Uterus (tissue), 3 donors: ENCODE measurements at regions not wholly inside any gene's neighbourhood (a gene's known extent, or its start where the extent isn't known, plus 50 kb on each side); places are given as distances from the start of the nearest gene placed in this dataset.
"Not testable (repeated sequence)": the region's sequence is repeated elsewhere in the genome, so short reads cannot be mapped to it uniquely, and the experiment has no call there.

Experiments used
- DNase-seq, 2 donors: peaks; one replicate each; pipeline ENCODE4 v3.0.0-alpha.2; 2019 to 2020
- H3K27ac ChIP-seq, 2 donors: fragments of 200-600 bp; sonication (generic); 1 replicate in 1 of 2; 2 replicates in 1 of 2; pipeline ENCODE4 v1.5.1; 2016 to 2018
- H3K27me3 ChIP-seq, 2 donors: fragments of 200-600 bp; sonication (generic); one replicate each; pipeline ENCODE4 v1.5.1; 2018 to 2019; ENCODE audit warnings: control low read depth in 1 of 2
- H3K36me3 ChIP-seq, 2 donors: fragments of 200-600 bp; sonication (generic); one replicate each; pipeline ENCODE4 v1.5.1; 2019; ENCODE audit warnings: control low read depth in 1 of 2
- H3K4me1 ChIP-seq, 2 donors: fragments of 200-600 bp; sonication (generic); one replicate each; pipeline ENCODE4 v1.5.1; 2018 to 2019; ENCODE audit warnings: control low read depth in 1 of 2
- H3K4me3 ChIP-seq, 2 donors: fragments of 200-600 bp; sonication (generic); 1 replicate in 1 of 2; 2 replicates in 1 of 2; pipeline ENCODE4 v1.5.1; 2018 to 2019; ENCODE audit warnings: mild to moderate bottlenecking in 1 of 2
- H3K9me3 ChIP-seq, 2 donors: fragments of 200-600 bp; sonication (generic); one replicate each; pipeline ENCODE4 v1.5.1; 2019; ENCODE audit warnings: control low read depth in 1 of 2
- POLR2A ChIP-seq, 2 donors: fragments of 450-650 bp; IDR thresholded peaks; one replicate each; pipeline ENCODE4 v1.6.1; 2016; ENCODE audit warnings: antibody characterized with exemption in 2 of 2, mild to moderate bottlenecking in 1 of 2, moderate library complexity in 1 of 2
- intact Hi-C: fragments of 100-400 bp; cut with DNase I; formaldehyde crosslinking; loops from one replicate; pipeline ENCODE4 v1.15.1; 2023; ENCODE audit warnings: low total_unique reads
- TF ChIP-seq, protein P1 (sequence below), 4 experiments: fragments of 200-600 bp in 2 of 4; fragments of 450-650 bp in 2 of 4; sonication (generic) in 2 of 4; IDR thresholded peaks; one replicate each; pipeline ENCODE4 v1.5.1; 2016 to 2019; ENCODE audit warnings: antibody characterized with exemption in 4 of 4, mild to moderate bottlenecking in 2 of 4, moderate library complexity in 1 of 4
- donor health status: DM: yes; HTN: yes; CAD: no.

DNA sequence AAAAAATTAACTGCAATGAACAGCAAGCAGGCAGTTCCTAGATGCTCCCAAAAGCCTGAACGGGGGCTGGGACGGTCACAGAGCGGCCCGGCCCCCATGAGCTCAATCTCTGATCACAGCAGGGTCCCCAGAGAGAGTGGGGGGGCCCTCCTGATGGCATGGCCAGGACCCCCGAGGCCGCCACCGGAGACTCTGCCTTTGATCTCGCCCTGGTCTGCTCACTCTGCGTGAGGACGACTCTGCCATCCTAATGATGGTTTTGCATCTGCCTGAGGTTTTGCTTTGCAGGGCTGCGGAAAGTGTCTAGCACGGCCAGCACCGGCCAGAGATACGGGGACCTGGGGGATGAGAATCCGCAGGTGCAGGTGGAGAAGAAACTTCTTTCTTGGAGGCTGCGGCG is 103.8 kb downstream of the SHOX start:
- Histone ChIP-seq H3K4me3 (no peak overlapping the region), H3K9me3 (no peaks in the 10 kb centered on the region), H3K27ac (no peak overlapping the region), H3K27me3 (no peaks in the 10 kb centered on the region), H3K4me1 (no peaks in the 10 kb centered on the region), H3K36me3 (no peaks in the 10 kb centered on the region)
- TF ChIP-seq, protein P1, sequence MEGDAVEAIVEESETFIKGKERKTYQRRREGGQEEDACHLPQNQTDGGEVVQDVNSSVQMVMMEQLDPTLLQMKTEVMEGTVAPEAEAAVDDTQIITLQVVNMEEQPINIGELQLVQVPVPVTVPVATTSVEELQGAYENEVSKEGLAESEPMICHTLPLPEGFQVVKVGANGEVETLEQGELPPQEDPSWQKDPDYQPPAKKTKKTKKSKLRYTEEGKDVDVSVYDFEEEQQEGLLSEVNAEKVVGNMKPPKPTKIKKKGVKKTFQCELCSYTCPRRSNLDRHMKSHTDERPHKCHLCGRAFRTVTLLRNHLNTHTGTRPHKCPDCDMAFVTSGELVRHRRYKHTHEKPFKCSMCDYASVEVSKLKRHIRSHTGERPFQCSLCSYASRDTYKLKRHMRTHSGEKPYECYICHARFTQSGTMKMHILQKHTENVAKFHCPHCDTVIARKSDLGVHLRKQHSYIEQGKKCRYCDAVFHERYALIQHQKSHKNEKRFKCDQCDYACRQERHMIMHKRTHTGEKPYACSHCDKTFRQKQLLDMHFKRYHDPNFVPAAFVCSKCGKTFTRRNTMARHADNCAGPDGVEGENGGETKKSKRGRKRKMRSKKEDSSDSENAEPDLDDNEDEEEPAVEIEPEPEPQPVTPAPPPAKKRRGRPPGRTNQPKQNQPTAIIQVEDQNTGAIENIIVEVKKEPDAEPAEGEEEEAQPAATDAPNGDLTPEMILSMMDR (IDR thresholded peaks at IDR 0.05) = no peak
- no peak for TF ChIP-seq POLR2A (IDR thresholded peaks at IDR 0.05)
- DNase-seq = no peak
- intact Hi-C loops = no loop called here

DNA sequence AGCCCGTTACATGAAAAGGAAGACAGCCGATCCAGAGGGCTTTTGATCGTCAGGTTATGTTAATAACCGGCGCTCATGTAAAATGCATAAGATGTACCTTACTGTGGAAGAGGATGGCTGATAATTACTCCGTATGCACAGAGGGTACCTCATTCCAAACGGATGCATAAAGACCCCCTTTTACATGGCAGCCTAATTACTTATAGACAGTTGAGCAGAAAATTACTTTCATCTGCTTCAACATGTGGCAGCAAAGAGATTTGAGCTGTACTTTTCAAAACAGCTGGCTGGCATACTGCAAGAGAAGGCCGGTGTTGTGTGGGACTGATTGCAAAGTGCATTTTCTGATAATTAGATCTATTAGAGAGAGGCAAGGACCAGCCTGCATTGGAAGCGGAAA is 103.4 kb downstream of the SHOX start:
- no peak overlapping the region for H3K27ac ChIP-seq
- H3K9me3 ChIP-seq = no peaks in the 10 kb centered on the region
- H3K27me3 ChIP-seq = no peaks in the 10 kb centered on the region
- H3K36me3 ChIP-seq = no peaks in the 10 kb centered on the region
- no peak for DNase-seq
- no peak for TF ChIP-seq POLR2A (IDR thresholded peaks at IDR 0.05)
- TF ChIP-seq, protein P1 (IDR thresholded peaks at IDR 0.05) = no peak
- H3K4me1 ChIP-seq = no peaks in the 10 kb centered on the region
- intact Hi-C loops = no loop called here
- H3K4me3 ChIP-seq = no peak overlapping the region

DNA sequence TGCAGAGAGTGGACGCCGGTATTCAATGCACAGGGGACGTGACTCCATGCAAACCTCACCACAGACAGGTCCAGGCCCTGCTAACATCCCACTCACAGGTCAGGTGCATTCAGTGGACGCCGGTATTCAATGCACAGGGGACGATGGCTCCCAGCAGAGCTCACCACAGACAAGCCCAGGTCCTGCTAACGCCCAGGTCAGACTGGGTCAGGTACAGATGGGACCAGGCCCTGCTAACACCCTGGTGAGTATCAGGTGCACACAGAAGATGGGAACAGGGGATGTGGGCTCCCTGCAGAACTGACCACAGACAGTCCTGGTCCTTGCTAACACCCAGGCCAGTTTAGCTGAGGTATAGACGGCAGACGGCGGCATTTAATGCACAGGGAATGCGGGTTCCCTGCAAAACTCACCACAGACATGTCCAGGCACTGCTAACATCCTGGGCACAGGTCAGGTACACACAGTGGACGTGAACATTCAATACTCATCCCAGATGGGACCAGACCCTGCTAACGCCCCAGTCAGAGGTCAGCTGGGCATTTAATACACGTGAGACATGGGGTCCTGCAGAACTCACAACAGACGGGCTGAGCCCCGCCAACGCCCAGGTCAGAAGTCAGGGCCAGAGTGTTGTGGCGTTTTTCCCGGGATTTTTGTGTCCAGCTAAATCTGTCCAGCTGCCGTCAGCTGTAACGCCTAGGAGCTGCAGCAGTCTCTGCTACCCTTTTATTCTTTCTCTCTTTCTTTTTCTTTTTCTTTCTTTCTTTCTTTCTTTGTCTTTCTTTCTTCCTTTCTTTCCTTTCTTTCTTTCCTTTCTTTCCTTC is 99.2 kb downstream of the SHOX start:
- Histone ChIP-seq H3K9me3 (no peaks in the 10 kb centered on the region), H3K27me3 (no peaks in the 10 kb centered on the region), H3K36me3 (no peaks in the 10 kb centered on the region), H3K4me1 (no peaks in the 10 kb centered on the region), H3K27ac (no peak overlapping the region), H3K4me3 (no peak overlapping the region)
- intact Hi-C loops = no loop called here
- DNase-seq = no peak
- TF ChIP-seq, protein P1 (IDR thresholded peaks at IDR 0.05) = no peak
- TF ChIP-seq POLR2A (IDR thresholded peaks at IDR 0.05) = no peak

DNA sequence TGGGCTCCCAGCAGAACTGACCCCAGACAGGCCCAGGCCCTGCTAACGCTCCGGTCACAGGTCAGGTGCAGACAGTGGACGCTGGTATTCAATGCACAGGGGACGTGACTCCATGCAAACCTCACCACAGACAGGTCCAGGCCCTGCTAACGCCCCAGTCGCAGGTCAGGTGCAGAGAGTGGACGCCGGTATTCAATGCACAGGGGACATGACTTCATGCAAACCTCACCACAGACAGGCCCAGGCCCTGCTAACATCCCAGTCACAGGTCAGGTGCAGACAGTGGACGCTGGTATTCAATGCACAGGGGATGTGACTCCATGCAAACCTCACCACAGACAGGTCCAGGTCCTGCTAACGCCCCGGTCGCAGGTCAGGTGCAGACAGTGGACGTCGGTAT is 98.5 kb downstream of the SHOX start:
- H3K27ac ChIP-seq, H3K4me1 ChIP-seq, H3K27me3 ChIP-seq, intact Hi-C loops, H3K36me3 ChIP-seq, H3K9me3 ChIP-seq, H3K4me3 ChIP-seq, DNase-seq: not testable (repeated sequence)

DNA sequence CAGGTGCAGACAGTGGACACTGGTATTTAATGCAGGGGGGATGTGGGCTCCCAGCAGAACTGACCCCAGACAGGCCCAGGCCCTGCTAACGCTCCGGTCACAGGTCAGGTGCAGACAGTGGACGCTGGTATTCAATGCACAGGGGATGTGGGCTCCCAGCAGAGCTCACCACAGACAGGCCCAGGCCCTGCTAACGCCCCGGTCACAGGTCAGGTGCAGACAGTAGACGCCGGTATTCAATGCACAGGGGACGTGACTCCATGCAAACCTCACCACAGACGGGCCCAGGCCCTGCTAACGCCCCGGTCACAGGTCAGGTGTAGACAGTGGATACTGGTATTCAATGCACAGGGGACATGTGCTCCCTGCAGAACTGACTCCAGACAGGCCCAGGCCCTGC is 98.0 kb downstream of the SHOX start:
- H3K36me3 ChIP-seq, H3K9me3 ChIP-seq, H3K4me1 ChIP-seq, H3K27ac ChIP-seq, H3K4me3 ChIP-seq, DNase-seq, H3K27me3 ChIP-seq, intact Hi-C loops: not testable (repeated sequence)

DNA sequence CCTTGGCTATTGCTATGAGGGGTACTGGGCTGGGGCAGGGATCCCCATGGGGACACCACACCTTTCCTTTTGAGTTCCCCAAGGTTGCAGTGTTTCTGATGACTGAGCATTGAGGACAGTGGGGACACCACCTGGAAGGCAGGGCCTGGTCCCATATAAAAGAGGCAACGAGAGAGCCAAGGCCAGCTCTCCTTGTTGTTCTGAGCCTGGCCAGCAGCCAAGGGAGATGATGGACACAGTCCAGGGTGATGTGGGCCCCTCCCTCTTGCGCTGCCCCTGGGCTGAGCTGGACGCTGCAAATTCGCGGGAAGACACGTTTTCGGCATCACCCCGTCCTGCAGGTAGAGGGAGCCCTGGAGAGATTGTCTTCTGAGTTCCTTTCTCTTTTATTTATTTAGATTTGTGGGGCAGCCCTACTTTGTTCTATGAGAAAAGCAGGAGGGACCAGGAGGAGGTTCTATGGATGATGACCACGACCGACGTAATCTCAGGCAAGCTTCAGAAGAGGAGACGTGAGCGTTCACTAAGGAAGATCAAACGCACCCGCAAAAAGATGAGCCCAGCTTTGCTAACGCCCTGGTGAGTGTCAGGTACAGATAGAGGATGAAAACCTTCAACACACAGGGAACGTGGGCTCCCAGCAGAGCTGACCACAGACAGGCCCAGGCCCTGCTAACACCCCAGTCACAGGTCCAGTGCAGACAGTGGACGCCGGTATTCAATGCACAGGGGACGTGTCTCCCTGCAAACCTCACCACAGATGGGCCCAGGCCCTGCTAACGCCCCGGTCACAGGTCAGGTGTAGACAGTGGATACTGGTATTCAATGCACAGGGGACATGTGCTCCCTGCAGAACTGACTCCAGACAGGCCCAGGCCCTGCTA is 97.4 kb downstream of the SHOX start:
- intact Hi-C loops = no loop called here
- no peaks in the 10 kb centered on the region for H3K4me1 ChIP-seq

More for the DNA sequence above, 97.4 kb downstream of the SHOX start:
- H3K9me3 ChIP-seq = no peaks in the 10 kb centered on the region
- H3K4me3 ChIP-seq = no peak overlapping the region
- H3K27me3 ChIP-seq = no peaks in the 10 kb centered on the region
- DNase-seq = no peak
- TF ChIP-seq, protein P1 (IDR thresholded peaks at IDR 0.05) = no peak
- TF ChIP-seq POLR2A (IDR thresholded peaks at IDR 0.05) = no peak
- no peak overlapping the region for H3K27ac ChIP-seq
- H3K36me3 ChIP-seq = no peaks in the 10 kb centered on the region
